ENCODE measurements at regions not wholly inside any gene's neighbourhood (a gene's known extent, or its start where the extent isn't known, plus 50 kb on each side); places are given as distances from the start of the nearest gene placed in this dataset.
"Not testable (repeated sequence)": the region's sequence is repeated elsewhere in the genome, so short reads cannot be mapped to it uniquely, and the experiment has no call there.

GRCh38 chr6:63486196-63486595, 86.1 kb upstream of the LOC128125822 start:
- no peak for DNase-seq

GRCh38 chr6:63487103-63487813, 85.0 kb upstream of the LOC128125822 start:
- DNase-seq: no peak

- no peak for DNase-seq
Measured at GRCh38 chr6:63491119-63491518, 81.2 kb upstream of the LOC128125822 start.

- DNase-seq: no peak
Measured at GRCh38 chr6:63492476-63492875, 79.8 kb upstream of the LOC128125822 start.

GRCh38 chr6:63493557-63493956, 78.7 kb upstream of the LOC128125822 start:
- no peak for DNase-seq

- no peak for DNase-seq
Measured at GRCh38 chr6:63496361-63496804, 75.9 kb upstream of the LOC128125822 start.

GRCh38 chr6:63502156-63502555, 70.1 kb upstream of the LOC128125822 start:
- no peak for DNase-seq

GRCh38 chr6:63503199-63503598, 69.1 kb upstream of the LOC128125822 start:
- DNase-seq: no peak

GRCh38 chr6:63504777-63505384, 67.4 kb upstream of the LOC128125822 start:
- DNase-seq: no peak

- no peak for DNase-seq
Measured at GRCh38 chr6:63507096-63507495, 65.2 kb upstream of the LOC128125822 start.

- DNase-seq: no peak
Measured at GRCh38 chr6:63509652-63510352, 62.5 kb upstream of the LOC128125822 start.

- DNase-seq: no peak
Measured at GRCh38 chr6:63510353-63510686, 62.0 kb upstream of the LOC128125822 start.

GRCh38 chr6:63510849-63511248, 61.4 kb upstream of the LOC128125822 start:
- DNase-seq: no peak

GRCh38 chr6:63514488-63515173, 57.6 kb upstream of the LOC128125822 start:
- DNase-seq: no peak

- not testable (repeated sequence) for DNase-seq
Measured at GRCh38 chr6:63515227-63515626, 57.1 kb upstream of the LOC128125822 start.

GRCh38 chr6:63516186-63516944, 55.9 kb upstream of the LOC128125822 start:
- no peak for DNase-seq

- DNase-seq: no peak
Measured at GRCh38 chr6:63517221-63517620, 55.1 kb upstream of the LOC128125822 start.

GRCh38 chr6:63521475-63522210, 50.6 kb upstream of the LOC128125822 start:
- no peak for DNase-seq
